HL-60 (cell line): ENCODE measurements at regions not wholly inside any gene's neighbourhood (a gene's known extent, or its start where the extent isn't known, plus 50 kb on each side); places are given as distances from the start of the nearest gene placed in this dataset.

Source experiments
- DNase-seq, 2 experiments: peaks; one replicate each; pipeline ENCODE4 v3.0.0-alpha.2; 2010 to 2020; ENCODE audit warnings: low read depth in 1 of 2, low spot score in 1 of 2
- H3K27ac ChIP-seq: fragments of 250-450 bp; sonication (Bioruptor Pico); replicated peaks from 2 replicates; pipeline ENCODE4 v1.5.1; 2020; ENCODE audit warnings: mild to moderate bottlenecking, moderate library complexity
- H3K27me3 ChIP-seq: fragments of 250-450 bp; sonication (Bioruptor Pico); 2 replicates; pipeline ENCODE4 v1.5.1; 2021; ENCODE audit warnings: mild to moderate bottlenecking, moderate library complexity; ENCODE audit not compliant: insufficient read depth, poor library complexity, severe bottlenecking
- H3K4me3 ChIP-seq: replicated peaks from 2 replicates; pipeline ENCODE4 v1.5.1; 2011; ENCODE audit warnings: mild to moderate bottlenecking, control low read depth, low read length; ENCODE audit not compliant: insufficient read depth
- CTCF ChIP-seq: IDR thresholded peaks from one replicate; pipeline ENCODE4 v1.5.1; 2011; ENCODE audit warnings: low read length, control low read depth, inconsistent platforms; ENCODE audit not compliant: insufficient read depth
- GABPA ChIP-seq: IDR thresholded peaks from 2 replicates; pipeline ENCODE4 v1.6.1; 2012; ENCODE audit warnings: low read depth
- POLR2AphosphoS5 ChIP-seq: IDR thresholded peaks from 2 replicates; pipeline ENCODE4 v1.6.1; 2012; ENCODE audit warnings: low read depth
- REST ChIP-seq: IDR thresholded peaks from 2 replicates; pipeline ENCODE4 v1.6.1; 2012; ENCODE audit warnings: low read depth; ENCODE audit not compliant: insufficient replicate concordance
- SPI1 ChIP-seq: IDR thresholded peaks from 2 replicates; pipeline ENCODE4 v1.6.1; 2012; ENCODE audit warnings: low read depth, mild to moderate bottlenecking, borderline replicate concordance

- H3K27ac ChIP-seq: no peak overlapping the region
- no peaks in the 10 kb centered on the region for H3K27me3 ChIP-seq
- no peak overlapping the region for H3K4me3 ChIP-seq
- no peak for TF ChIP-seq CTCF
- TF ChIP-seq POLR2AphosphoS5: no peak
- TF ChIP-seq REST: no peak
- no peak for TF ChIP-seq SPI1
- no peak for TF ChIP-seq GABPA
- no peak for DNase-seq
These were observed 88.6 kb upstream of the PAPPA start for GRCh38 chr9:116064970-116065369.

- TF ChIP-seq GABPA (no peak), REST (no peak), SPI1 (no peak), CTCF (no peak), POLR2AphosphoS5 (no peak)
- no peak overlapping the region for H3K4me3 ChIP-seq
- DNase-seq: no peak
- H3K27me3 ChIP-seq: no peaks in the 10 kb centered on the region
- H3K27ac ChIP-seq: no peak overlapping the region
These were observed 87.4 kb upstream of the PAPPA start for GRCh38 chr9:116066221-116066620.

- Histone ChIP-seq H3K27me3 (no peaks in the 10 kb centered on the region), H3K4me3 (no peak overlapping the region), H3K27ac (no peak overlapping the region)
- DNase-seq: no peak
- no peak for TF ChIP-seq GABPA
- TF ChIP-seq REST: no peak
- no peak for TF ChIP-seq CTCF
- no peak for TF ChIP-seq POLR2AphosphoS5
- TF ChIP-seq SPI1: no peak
These were observed 86.0 kb upstream of the PAPPA start for GRCh38 chr9:116067566-116067965.
